GM23338 (cell line): ENCODE measurements at regions not wholly inside any gene's neighbourhood (a gene's known extent, or its start where the extent isn't known, plus 50 kb on each side); places are given as distances from the start of the nearest gene placed in this dataset.

Source experiments
- ATAC-seq: fragments of 200-7000 bp; cut with Tn5 transposase; 3 replicates; pipeline ENCODE4 v1.9.1; 2020
- DNase-seq: peaks from one replicate; pipeline ENCODE4 v3.0.0-alpha.2; 2015; ENCODE audit warnings: low spot score
- H2AFZ ChIP-seq: fragments of 200-600 bp; sonication (generic); 2 replicates; pipeline ENCODE4 v1.8.0; 2016; ENCODE audit warnings: antibody characterized with exemption, mild to moderate bottlenecking, moderate library complexity
- H3F3A ChIP-seq: fragments of 200-600 bp; sonication (generic); replicated peaks from 2 replicates; pipeline ENCODE4 v1.8.0; 2017; ENCODE audit warnings: antibody characterized with exemption, mixed run types, low read depth
- H3K27ac ChIP-seq: fragments of 200-600 bp; sonication (generic); 2 replicates; pipeline ENCODE4 v1.6.1; 2016; ENCODE audit warnings: low read depth
- H3K27me3 ChIP-seq: fragments of 200-600 bp; sonication (generic); 2 replicates; pipeline ENCODE4 v1.8.0; 2016; ENCODE audit warnings: mild to moderate bottlenecking, mixed run types, moderate library complexity; ENCODE audit not compliant: insufficient read depth
- H3K36me3 ChIP-seq: fragments of 200-600 bp; sonication (generic); 2 replicates; pipeline ENCODE4 v1.8.0; 2016; ENCODE audit warnings: mild to moderate bottlenecking; ENCODE audit not compliant: insufficient read depth
- H3K4me1 ChIP-seq: fragments of 200-600 bp; sonication (generic); 2 replicates; pipeline ENCODE4 v1.8.0; 2016; ENCODE audit warnings: mild to moderate bottlenecking, moderate library complexity; ENCODE audit not compliant: insufficient read depth
- H3K4me2 ChIP-seq: fragments of 200-600 bp; sonication (generic); 2 replicates; pipeline ENCODE4 v1.7.1; 2017; ENCODE audit warnings: mixed run types
- H3K4me3 ChIP-seq: fragments of 200-600 bp; sonication (generic); 2 replicates; pipeline ENCODE4 v1.6.1; 2016; ENCODE audit warnings: mixed run types
- H3K79me2 ChIP-seq: fragments of 200-600 bp; sonication (generic); replicated peaks from 2 replicates; pipeline ENCODE4 v1.8.0; 2017; ENCODE audit warnings: mild to moderate bottlenecking; ENCODE audit not compliant: insufficient read depth
- H3K9me2 ChIP-seq: fragments of 200-600 bp; sonication (generic); 2 replicates; pipeline ENCODE4 v1.8.0; 2017; ENCODE audit not compliant: insufficient read depth
- H4K20me1 ChIP-seq: fragments of 200-600 bp; sonication (generic); replicated peaks from 2 replicates; pipeline ENCODE4 v1.8.0; 2017; ENCODE audit warnings: mild to moderate bottlenecking; ENCODE audit not compliant: insufficient read depth
- H3K27ac Mint-ChIP-seq: 2 replicates; pipeline ENCODE4 v1.8.0; 2020; ENCODE audit warnings: inconsistent platforms, mild to moderate bottlenecking, moderate library complexity, mixed read lengths
- H3K27me3 Mint-ChIP-seq: 3 replicates; pipeline ENCODE4 v1.8.0; 2022; ENCODE audit warnings: low read depth, mild to moderate bottlenecking, moderate library complexity, mixed read lengths, inconsistent platforms; ENCODE audit not compliant: insufficient read depth, poor library complexity
- H3K36me3 Mint-ChIP-seq: 3 replicates; pipeline ENCODE4 v1.8.0; 2021; ENCODE audit warnings: low read depth, mild to moderate bottlenecking, inconsistent platforms, moderate library complexity, mixed read lengths
- H3K4me1 Mint-ChIP-seq: 3 replicates; pipeline ENCODE4 v1.8.0; 2020; ENCODE audit warnings: mild to moderate bottlenecking, inconsistent platforms, mixed read lengths
- H3K4me3 Mint-ChIP-seq: 3 replicates; pipeline ENCODE4 v1.8.0; 2021; ENCODE audit warnings: moderate library complexity, mild to moderate bottlenecking, inconsistent platforms, mixed read lengths
- H3K9me3 Mint-ChIP-seq: 3 replicates; pipeline ENCODE4 v1.8.0; 2020; ENCODE audit warnings: moderate library complexity, mild to moderate bottlenecking, inconsistent platforms, mixed read lengths
- CREB1 ChIP-seq: fragments of 250-450 bp; sonication (Bioruptor Pico); IDR thresholded peaks from 2 replicates; pipeline ENCODE4 v1.5.0; 2020; ENCODE audit warnings: low read depth, mild to moderate bottlenecking, moderate library complexity
- EZH2 ChIP-seq: fragments of 200-600 bp; sonication (generic); IDR thresholded peaks from one replicate; pipeline ENCODE4 v1.8.0; 2017; ENCODE audit warnings: antibody characterized with exemption, mild to moderate bottlenecking, low read depth; ENCODE audit not compliant: unreplicated experiment
- EZH2phosphoT487 ChIP-seq: fragments of 200-600 bp; sonication (generic); IDR thresholded peaks from one replicate; pipeline ENCODE4 v1.8.1; 2018; ENCODE audit warnings: antibody characterized with exemption; ENCODE audit not compliant: unreplicated experiment
- JUNB ChIP-seq: IDR thresholded peaks from one replicate; pipeline ENCODE4 v1.6.1; 2016; ENCODE audit warnings: antibody characterized with exemption; ENCODE audit not compliant: unreplicated experiment
- NANOG ChIP-seq: IDR thresholded peaks from 2 replicates; pipeline ENCODE4 v1.6.1; 2016; ENCODE audit warnings: antibody characterized with exemption, borderline replicate concordance
- STAT1 ChIP-seq: IDR thresholded peaks from one replicate; pipeline ENCODE4 v1.6.1; 2016; ENCODE audit warnings: antibody characterized with exemption; ENCODE audit not compliant: unreplicated experiment
- ZNF114 ChIP-seq: fragments of 250-450 bp; sonication (Bioruptor Pico); IDR thresholded peaks from 2 replicates; pipeline ENCODE4 v1.5.0; 2020; ENCODE audit warnings: mild to moderate bottlenecking, moderate library complexity
- ZNF331 ChIP-seq: fragments of 250-450 bp; sonication (Bioruptor Pico); IDR thresholded peaks from 2 replicates; pipeline ENCODE4 v1.5.0; 2020; ENCODE audit warnings: low read depth, mild to moderate bottlenecking, moderate library complexity
- TF ChIP-seq, protein P1 (sequence below): fragments of 250-450 bp; sonication (Bioruptor Pico); IDR thresholded peaks from 2 replicates; pipeline ENCODE4 v1.5.0; 2020; ENCODE audit warnings: mild to moderate bottlenecking, moderate library complexity
- TF ChIP-seq, protein P2 (sequence below): IDR thresholded peaks from one replicate; pipeline ENCODE4 v1.6.1; 2018; ENCODE audit warnings: antibody characterized with exemption; ENCODE audit not compliant: unreplicated experiment
- TF ChIP-seq, protein P3 (sequence below): IDR thresholded peaks from 2 replicates; pipeline ENCODE4 v1.6.1; 2016; ENCODE audit warnings: antibody characterized with exemption

DNA sequence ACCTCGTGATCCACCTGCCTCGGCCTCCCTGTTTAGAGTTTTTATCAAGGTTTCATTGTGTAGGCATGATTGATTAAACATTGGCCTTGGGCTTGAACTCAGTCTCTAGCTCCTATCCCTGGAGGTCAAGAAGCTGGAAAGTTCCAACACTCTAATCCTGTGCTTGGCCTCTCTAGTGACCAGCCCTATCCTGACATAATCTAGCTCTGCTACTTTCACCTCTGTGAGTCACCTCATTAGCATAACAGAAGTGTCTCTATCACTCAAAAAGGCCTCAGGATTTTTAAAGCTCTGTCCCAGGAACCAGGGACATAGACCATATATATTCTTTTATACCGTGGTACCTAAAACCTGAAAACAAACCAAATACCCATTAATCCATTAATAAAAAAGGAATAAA, 377.5 kb downstream of the CENPC start (continued):
- TF ChIP-seq, protein P1, sequence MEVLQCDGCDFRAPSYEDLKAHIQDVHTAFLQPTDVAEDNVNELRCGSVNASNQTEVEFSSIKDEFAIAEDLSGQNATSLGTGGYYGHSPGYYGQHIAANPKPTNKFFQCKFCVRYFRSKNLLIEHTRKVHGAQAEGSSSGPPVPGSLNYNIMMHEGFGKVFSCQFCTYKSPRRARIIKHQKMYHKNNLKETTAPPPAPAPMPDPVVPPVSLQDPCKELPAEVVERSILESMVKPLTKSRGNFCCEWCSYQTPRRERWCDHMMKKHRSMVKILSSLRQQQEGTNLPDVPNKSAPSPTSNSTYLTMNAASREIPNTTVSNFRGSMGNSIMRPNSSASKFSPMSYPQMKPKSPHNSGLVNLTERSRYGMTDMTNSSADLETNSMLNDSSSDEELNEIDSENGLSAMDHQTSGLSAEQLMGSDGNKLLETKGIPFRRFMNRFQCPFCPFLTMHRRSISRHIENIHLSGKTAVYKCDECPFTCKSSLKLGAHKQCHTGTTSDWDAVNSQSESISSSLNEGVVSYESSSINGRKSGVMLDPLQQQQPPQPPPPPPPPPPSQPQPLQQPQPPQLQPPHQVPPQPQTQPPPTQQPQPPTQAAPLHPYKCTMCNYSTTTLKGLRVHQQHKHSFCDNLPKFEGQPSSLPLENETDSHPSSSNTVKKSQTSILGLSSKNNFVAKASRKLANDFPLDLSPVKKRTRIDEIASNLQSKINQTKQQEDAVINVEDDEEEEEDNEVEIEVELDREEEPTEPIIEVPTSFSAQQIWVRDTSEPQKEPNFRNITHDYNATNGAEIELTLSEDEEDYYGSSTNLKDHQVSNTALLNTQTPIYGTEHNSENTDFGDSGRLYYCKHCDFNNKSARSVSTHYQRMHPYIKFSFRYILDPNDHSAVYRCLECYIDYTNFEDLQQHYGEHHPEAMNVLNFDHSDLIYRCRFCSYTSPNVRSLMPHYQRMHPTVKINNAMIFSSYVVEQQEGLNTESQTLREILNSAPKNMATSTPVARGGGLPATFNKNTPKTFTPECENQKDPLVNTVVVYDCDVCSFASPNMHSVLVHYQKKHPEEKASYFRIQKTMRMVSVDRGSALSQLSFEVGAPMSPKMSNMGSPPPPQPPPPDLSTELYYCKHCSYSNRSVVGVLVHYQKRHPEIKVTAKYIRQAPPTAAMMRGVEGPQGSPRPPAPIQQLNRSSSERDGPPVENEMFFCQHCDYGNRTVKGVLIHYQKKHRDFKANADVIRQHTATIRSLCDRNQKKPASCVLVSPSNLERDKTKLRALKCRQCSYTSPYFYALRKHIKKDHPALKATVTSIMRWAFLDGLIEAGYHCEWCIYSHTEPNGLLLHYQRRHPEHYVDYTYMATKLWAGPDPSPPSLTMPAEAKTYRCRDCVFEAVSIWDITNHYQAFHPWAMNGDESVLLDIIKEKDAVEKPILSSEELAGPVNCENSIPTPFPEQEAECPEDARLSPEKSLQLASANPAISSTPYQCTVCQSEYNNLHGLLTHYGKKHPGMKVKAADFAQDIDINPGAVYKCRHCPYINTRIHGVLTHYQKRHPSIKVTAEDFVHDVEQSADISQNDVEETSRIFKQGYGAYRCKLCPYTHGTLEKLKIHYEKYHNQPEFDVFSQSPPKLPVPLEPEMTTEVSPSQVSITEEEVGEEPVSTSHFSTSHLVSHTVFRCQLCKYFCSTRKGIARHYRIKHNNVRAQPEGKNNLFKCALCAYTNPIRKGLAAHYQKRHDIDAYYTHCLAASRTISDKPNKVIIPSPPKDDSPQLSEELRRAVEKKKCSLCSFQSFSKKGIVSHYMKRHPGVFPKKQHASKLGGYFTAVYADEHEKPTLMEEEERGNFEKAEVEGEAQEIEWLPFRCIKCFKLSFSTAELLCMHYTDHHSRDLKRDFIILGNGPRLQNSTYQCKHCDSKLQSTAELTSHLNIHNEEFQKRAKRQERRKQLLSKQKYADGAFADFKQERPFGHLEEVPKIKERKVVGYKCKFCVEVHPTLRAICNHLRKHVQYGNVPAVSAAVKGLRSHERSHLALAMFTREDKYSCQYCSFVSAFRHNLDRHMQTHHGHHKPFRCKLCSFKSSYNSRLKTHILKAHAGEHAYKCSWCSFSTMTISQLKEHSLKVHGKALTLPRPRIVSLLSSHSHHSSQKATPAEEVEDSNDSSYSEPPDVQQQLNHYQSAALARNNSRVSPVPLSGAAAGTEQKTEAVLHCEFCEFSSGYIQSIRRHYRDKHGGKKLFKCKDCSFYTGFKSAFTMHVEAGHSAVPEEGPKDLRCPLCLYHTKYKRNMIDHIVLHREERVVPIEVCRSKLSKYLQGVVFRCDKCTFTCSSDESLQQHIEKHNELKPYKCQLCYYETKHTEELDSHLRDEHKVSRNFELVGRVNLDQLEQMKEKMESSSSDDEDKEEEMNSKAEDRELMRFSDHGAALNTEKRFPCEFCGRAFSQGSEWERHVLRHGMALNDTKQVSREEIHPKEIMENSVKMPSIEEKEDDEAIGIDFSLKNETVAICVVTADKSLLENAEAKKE: peak; percentile 32; the same call in 1 of the 2 replicates

DNA sequence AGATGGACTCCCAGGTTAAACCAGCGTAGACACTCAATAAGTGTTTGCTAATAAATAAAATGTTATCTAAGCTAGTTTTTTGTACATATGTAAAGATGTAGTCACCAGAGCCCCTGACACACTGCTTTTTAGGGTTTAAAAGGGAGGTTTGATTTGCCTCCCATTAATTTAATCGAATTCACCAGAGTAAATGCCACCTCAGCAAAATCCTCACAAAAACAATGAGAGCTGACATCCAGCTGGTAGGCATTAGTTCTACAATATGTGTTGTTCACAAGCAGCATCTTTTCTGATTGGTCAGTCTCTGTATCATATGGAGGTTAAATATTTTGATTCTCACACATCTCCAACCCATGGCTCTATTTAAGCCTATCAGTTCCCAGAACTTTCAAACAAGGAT, 382.6 kb downstream of the CENPC start:
- no peaks in the 10 kb centered on the region for H4K20me1 ChIP-seq
- ATAC-seq: no peak
- no peak for TF ChIP-seq STAT1
- no peak for TF ChIP-seq NANOG
- no peak for TF ChIP-seq CREB1 (CRISPR knock-in tag)
- TF ChIP-seq JUNB: no peak
- TF ChIP-seq EZH2phosphoT487: no peak
- TF ChIP-seq, protein P2, sequence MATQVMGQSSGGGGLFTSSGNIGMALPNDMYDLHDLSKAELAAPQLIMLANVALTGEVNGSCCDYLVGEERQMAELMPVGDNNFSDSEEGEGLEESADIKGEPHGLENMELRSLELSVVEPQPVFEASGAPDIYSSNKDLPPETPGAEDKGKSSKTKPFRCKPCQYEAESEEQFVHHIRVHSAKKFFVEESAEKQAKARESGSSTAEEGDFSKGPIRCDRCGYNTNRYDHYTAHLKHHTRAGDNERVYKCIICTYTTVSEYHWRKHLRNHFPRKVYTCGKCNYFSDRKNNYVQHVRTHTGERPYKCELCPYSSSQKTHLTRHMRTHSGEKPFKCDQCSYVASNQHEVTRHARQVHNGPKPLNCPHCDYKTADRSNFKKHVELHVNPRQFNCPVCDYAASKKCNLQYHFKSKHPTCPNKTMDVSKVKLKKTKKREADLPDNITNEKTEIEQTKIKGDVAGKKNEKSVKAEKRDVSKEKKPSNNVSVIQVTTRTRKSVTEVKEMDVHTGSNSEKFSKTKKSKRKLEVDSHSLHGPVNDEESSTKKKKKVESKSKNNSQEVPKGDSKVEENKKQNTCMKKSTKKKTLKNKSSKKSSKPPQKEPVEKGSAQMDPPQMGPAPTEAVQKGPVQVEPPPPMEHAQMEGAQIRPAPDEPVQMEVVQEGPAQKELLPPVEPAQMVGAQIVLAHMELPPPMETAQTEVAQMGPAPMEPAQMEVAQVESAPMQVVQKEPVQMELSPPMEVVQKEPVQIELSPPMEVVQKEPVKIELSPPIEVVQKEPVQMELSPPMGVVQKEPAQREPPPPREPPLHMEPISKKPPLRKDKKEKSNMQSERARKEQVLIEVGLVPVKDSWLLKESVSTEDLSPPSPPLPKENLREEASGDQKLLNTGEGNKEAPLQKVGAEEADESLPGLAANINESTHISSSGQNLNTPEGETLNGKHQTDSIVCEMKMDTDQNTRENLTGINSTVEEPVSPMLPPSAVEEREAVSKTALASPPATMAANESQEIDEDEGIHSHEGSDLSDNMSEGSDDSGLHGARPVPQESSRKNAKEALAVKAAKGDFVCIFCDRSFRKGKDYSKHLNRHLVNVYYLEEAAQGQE: no peak
- TF ChIP-seq ZNF331 (CRISPR knock-in tag): no peak
- TF ChIP-seq EZH2: no peak
- TF ChIP-seq ZNF114 (CRISPR knock-in tag): no peak
- TF ChIP-seq, protein P3, sequence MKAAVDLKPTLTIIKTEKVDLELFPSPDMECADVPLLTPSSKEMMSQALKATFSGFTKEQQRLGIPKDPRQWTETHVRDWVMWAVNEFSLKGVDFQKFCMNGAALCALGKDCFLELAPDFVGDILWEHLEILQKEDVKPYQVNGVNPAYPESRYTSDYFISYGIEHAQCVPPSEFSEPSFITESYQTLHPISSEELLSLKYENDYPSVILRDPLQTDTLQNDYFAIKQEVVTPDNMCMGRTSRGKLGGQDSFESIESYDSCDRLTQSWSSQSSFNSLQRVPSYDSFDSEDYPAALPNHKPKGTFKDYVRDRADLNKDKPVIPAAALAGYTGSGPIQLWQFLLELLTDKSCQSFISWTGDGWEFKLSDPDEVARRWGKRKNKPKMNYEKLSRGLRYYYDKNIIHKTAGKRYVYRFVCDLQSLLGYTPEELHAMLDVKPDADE: no peak

More for the DNA sequence above, 382.6 kb downstream of the CENPC start:
- Histone ChIP-seq H3K27ac (no peak overlapping the region), H3K9me2 (no peaks in the 10 kb centered on the region), H3K4me2 (no peak overlapping the region), H3F3A (no peaks in the 10 kb centered on the region), H3K79me2 (no peaks in the 10 kb centered on the region), H3K36me3 (no peaks in the 10 kb centered on the region), H2AFZ (no peak overlapping the region), H3K4me3 (no peak overlapping the region), H3K4me1 (peaks cover 24% of the 10 kb centered on the region), H3K27me3 (no peaks in the 10 kb centered on the region)
- no peak for DNase-seq
- Mint-ChIP-seq H3K4me3 (no peak overlapping the region), H3K36me3 (peaks cover 3% of the 10 kb centered on the region; the same call in 2 of the 3 replicates), H3K4me1 (peaks cover 26% of the 10 kb centered on the region), H3K27me3 (peaks cover under 1% of the 10 kb centered on the region), H3K9me3 (no peaks in the 10 kb centered on the region; the same call in 2 of the 3 replicates), H3K27ac (no peak overlapping the region)
